ENCODE measurements at regions not wholly inside any gene's neighbourhood (a gene's known extent, or its start where the extent isn't known, plus 50 kb on each side); places are given as distances from the start of the nearest gene placed in this dataset.

DNA sequence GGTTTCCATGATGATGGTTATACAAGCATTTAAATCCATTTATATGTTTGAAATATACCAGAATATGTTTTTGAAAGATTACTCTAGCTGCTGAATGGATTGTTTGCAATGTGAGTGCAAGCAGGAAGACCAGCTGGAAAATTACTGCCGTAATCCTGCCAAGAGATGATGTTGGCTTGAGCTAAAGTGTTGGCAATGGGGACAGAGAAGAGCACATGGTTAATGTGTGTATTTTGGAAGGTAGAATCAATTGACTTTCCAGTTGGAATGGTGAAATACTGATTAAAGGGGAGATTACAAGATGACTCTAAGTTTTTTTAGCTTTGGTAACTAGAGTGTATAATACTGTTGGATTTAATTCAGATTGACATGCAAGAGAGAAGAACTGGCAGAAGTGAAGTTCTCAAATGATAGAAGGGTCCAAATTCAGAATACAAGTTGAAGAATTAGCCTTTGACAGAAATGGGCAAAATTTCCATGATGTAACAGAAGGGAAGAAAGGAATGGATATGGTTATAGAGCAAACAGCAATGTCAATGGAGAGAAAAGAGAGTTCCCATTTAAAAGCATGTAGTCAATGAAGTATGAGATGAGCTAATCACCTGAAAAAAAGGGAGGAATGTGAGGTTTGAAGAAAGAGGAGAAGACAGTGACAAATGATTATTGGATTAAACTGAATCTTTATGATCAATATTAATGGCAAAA is 422.0 kb downstream of the CDC14C start:
- TF ChIP-seq CTCF (IDR thresholded peaks at IDR 0.05; ENCODE audit: insufficient read depth, low read length): no peak
- H3K4me3 ChIP-seq (ENCODE audit: low read depth, low read length): no peak overlapping the region
- DNase-seq (ENCODE audit: low read depth): peak; percentile 6

- no peak for TF ChIP-seq CTCF (IDR thresholded peaks at IDR 0.05; ENCODE audit: insufficient read depth, low read length)
- H3K4me3 ChIP-seq (ENCODE audit: low read depth, low read length): no peak overlapping the region
- DNase-seq (ENCODE audit: low read depth): no peak
Measured at GRCh38 chr7:49367072-49367471, 406.4 kb upstream of the VWC2 start.

DNA sequence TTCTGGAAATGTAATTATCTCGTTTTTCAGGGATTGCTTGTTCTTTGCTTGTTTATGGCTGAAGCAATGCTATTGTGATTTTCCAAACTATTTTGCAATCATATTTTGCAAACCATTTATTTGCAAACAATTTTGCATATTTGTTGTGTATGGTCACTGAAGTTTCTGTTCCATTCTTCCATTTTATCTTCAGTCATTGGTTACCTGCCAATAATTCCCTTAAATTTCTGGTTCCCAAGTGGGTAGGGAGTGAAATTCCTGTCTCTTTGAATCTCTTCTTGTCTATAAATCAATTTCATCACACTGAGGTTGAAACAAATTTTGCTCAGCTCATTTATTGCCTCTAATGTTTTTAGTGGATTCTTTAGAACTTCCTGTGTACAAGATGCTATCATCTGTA is 401.7 kb upstream of the VWC2 start:
- no peak for TF ChIP-seq CTCF (IDR thresholded peaks at IDR 0.05; ENCODE audit: insufficient read depth, low read length)
- DNase-seq (ENCODE audit: low read depth): no peak
- H3K4me3 ChIP-seq (ENCODE audit: low read depth, low read length): no peak overlapping the region

DNA sequence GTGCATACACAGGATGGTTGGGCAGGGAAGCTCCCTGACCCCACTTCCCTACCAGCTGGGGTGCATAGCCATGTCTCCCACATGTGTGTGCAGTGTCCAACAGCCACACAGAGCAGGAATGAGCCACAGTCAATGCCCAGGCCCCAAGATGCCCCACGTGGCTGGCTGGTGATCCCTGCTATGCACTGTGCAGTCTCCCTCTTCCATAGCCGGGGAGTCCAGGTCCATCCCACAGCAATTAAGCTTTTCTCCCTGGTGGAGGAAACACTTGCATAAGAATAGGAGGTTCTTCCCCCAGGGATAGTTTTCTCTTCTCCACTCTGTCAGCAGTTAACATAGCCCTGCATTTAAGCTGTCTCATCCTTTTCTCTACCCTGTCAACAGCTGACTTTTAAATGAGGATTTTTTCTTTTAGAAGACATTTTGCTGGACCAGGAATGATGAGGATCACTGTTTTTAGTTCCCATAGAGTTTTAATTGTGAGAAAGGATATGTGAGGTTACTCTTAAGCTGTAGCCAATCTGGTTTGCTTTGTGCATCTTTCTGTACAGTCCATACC is 396.5 kb upstream of the VWC2 start:
- TF ChIP-seq CTCF (IDR thresholded peaks at IDR 0.05; ENCODE audit: insufficient read depth, low read length): no peak
- DNase-seq (ENCODE audit: low read depth): no peak
- no peak overlapping the region for H3K4me3 ChIP-seq (ENCODE audit: low read depth, low read length)

- no peak for TF ChIP-seq CTCF (IDR thresholded peaks at IDR 0.05; ENCODE audit: insufficient read depth, low read length)
- DNase-seq (ENCODE audit: low read depth): no peak
- H3K4me3 ChIP-seq (ENCODE audit: low read depth, low read length): no peak overlapping the region
Measured at GRCh38 chr7:49386792-49387191, 386.6 kb upstream of the VWC2 start.

GRCh38 chr7:49389871-49390479 is 383.5 kb upstream of the VWC2 start:
- no peak for TF ChIP-seq CTCF (IDR thresholded peaks at IDR 0.05; ENCODE audit: insufficient read depth, low read length)
- no peak overlapping the region for H3K4me3 ChIP-seq (ENCODE audit: low read depth, low read length)
- DNase-seq (ENCODE audit: low read depth): no peak

Data from fibroblast of the aortic adventitia (primary cell).